ENCODE measurements at regions not wholly inside any gene's neighbourhood (a gene's known extent, or its start where the extent isn't known, plus 50 kb on each side); places are given as distances from the start of the nearest gene placed in this dataset.

DNA sequence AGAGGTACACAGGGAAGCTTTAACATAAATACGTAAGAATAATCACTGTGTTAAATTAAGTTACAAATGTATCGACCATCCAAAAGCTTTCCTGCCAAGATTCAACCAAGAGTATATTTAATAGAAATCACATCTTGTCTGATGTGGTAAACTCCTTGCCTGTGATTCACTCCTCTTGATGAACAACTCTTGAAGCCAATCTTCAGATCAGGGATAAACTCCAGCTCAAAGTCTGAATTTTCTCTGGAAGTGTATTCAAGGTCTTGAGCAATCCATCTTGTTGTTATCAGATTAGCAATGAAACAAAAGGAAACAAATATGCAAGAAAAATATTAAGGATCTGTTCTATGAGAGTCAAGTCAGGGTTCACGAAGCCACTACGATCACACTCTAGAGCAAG lies 170.0 kb upstream of the ADAMTS16 start:
- Histone ChIP-seq H3K4me1 (ENCODE audit: insufficient read depth, low read length) (no peaks in the 10 kb centered on the region), H3K27me3 (ENCODE audit: insufficient read depth, low read length) (no peaks in the 10 kb centered on the region), H3K9me3 (ENCODE audit: insufficient read depth, low read depth, low read length) (no peaks in the 10 kb centered on the region), H4K20me1 (ENCODE audit: insufficient read depth, low read length) (no peaks in the 10 kb centered on the region), H3K4me2 (ENCODE audit: low read length) (no peak overlapping the region), H3K36me3 (ENCODE audit: insufficient read depth, low read length) (no peaks in the 10 kb centered on the region), H3K27ac (ENCODE audit: low read depth, low read length) (no peak overlapping the region), H3K79me2 (ENCODE audit: insufficient read depth, low read length) (no peaks in the 10 kb centered on the region), H2AFZ (ENCODE audit: low read depth, low read length) (no peak overlapping the region), H3K4me3 (ENCODE audit: insufficient read depth, low read depth, low read length) (no peak overlapping the region), H3K9ac (ENCODE audit: low read length) (no peak overlapping the region)
- peak; percentile 73 for DNase-seq (ENCODE audit: low read depth)
- H3K4me3 Mint-ChIP-seq (ENCODE audit: unreplicated experiment) = no peak overlapping the region
- TF ChIP-seq CTCF (IDR thresholded peaks at IDR 0.05; ENCODE audit: insufficient read depth, low read depth, low read length) (no peak), EZH2 (IDR thresholded peaks at IDR 0.05; ENCODE audit: insufficient read depth, low read length) (no peak)
- H3K4me1 Mint-ChIP-seq (ENCODE audit: low read depth, unreplicated experiment) = no peaks in the 10 kb centered on the region
- H3K27me3 Mint-ChIP-seq (ENCODE audit: low read depth, unreplicated experiment) = no peaks in the 10 kb centered on the region
- FAIRE-seq = no peak
- H3K36me3 Mint-ChIP-seq (ENCODE audit: low read depth, unreplicated experiment) = no peaks in the 10 kb centered on the region
- H3K27ac Mint-ChIP-seq (ENCODE audit: unreplicated experiment) = no peak overlapping the region
- no peaks in the 10 kb centered on the region for H3K9me3 Mint-ChIP-seq (ENCODE audit: unreplicated experiment)

DNA sequence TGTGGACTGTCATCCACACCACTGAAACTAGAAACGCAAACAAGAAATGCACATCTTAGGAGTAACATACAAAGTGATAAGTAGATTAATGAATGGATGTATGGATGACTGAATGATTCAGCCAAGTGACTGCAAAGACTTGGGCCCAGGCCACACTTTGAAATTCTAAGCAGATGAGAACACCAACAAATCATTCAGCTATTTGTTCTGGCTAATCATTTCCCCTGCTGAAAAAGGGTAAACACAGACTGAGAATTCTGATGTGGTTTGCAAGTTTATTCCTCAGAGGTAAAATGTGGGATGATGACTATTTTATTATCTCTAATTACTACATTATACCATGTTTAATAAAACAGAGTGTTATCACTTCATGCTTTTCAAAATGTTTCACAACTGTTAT lies 163.2 kb upstream of the ADAMTS16 start:
- H3K36me3 Mint-ChIP-seq (ENCODE audit: low read depth, unreplicated experiment) = no peaks in the 10 kb centered on the region
- peaks cover 2% of the 10 kb centered on the region for H3K9me3 Mint-ChIP-seq (ENCODE audit: unreplicated experiment)
- Histone ChIP-seq H3K4me1 (ENCODE audit: insufficient read depth, low read length) (peaks cover 13% of the 10 kb centered on the region), H3K27me3 (ENCODE audit: insufficient read depth, low read length) (peaks cover 2% of the 10 kb centered on the region), H4K20me1 (ENCODE audit: insufficient read depth, low read length) (no peaks in the 10 kb centered on the region), H3K36me3 (ENCODE audit: insufficient read depth, low read length) (no peaks in the 10 kb centered on the region), H2AFZ (ENCODE audit: low read depth, low read length) (no peak overlapping the region), H3K4me3 (ENCODE audit: insufficient read depth, low read depth, low read length) (no peak overlapping the region), H3K27ac (ENCODE audit: low read depth, low read length) (peak overlapping the region; percentile 47), H3K79me2 (ENCODE audit: insufficient read depth, low read length) (no peaks in the 10 kb centered on the region), H3K4me2 (ENCODE audit: low read length) (peak overlapping the region; percentile 6), H3K9me3 (ENCODE audit: insufficient read depth, low read depth, low read length) (no peaks in the 10 kb centered on the region), H3K9ac (ENCODE audit: low read length) (no peak overlapping the region)
- peaks cover 14% of the 10 kb centered on the region for H3K4me1 Mint-ChIP-seq (ENCODE audit: low read depth, unreplicated experiment)
- no peak overlapping the region for H3K27ac Mint-ChIP-seq (ENCODE audit: unreplicated experiment)
- no peak for TF ChIP-seq CTCF (IDR thresholded peaks at IDR 0.05; ENCODE audit: insufficient read depth, low read depth, low read length)
- no peak for TF ChIP-seq EZH2 (IDR thresholded peaks at IDR 0.05; ENCODE audit: insufficient read depth, low read length)
- H3K4me3 Mint-ChIP-seq (ENCODE audit: unreplicated experiment) = no peak overlapping the region
- FAIRE-seq = no peak
- no peaks in the 10 kb centered on the region for H3K27me3 Mint-ChIP-seq (ENCODE audit: low read depth, unreplicated experiment)
- DNase-seq (ENCODE audit: low read depth) = peak; percentile 91

DNA sequence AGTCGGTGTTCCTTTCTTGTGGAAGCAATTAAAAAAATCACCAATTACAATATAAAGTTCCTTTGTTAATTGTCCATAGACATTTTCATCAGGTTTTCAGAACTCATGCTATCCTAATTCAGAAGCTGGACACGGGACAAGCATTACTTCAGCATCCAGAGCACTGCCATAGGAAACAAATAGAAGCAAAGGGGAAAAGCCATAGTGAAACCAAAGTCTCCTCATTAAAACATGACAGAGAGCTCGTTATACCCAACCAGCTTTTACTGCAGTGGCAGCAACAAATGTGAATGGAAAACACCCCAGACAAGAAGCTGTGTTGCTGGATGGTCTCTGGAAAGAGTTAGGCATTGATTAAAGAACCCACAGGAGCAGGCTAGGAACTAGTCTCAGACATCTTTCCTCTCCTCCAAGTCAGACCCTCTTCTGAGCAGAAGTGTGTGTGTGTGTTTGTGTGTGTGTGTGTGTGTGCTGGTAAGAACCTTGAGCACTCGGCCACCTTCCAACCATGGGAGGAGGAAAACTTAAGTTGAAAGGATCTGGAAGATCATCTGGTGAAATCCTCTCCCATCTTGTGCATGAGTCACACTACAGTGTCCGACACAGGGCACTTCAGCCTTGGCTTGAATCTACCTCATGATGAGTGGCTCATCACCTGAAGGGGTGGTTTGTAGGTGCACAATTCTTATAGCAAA lies 162.6 kb upstream of the ADAMTS16 start:
- Histone ChIP-seq H3K79me2 (ENCODE audit: insufficient read depth, low read length) (no peaks in the 10 kb centered on the region), H3K4me3 (ENCODE audit: insufficient read depth, low read depth, low read length) (no peak overlapping the region), H4K20me1 (ENCODE audit: insufficient read depth, low read length) (no peaks in the 10 kb centered on the region), H2AFZ (ENCODE audit: low read depth, low read length) (no peak overlapping the region), H3K9ac (ENCODE audit: low read length) (no peak overlapping the region), H3K9me3 (ENCODE audit: insufficient read depth, low read depth, low read length) (no peaks in the 10 kb centered on the region), H3K4me1 (ENCODE audit: insufficient read depth, low read length) (peaks cover 13% of the 10 kb centered on the region), H3K27ac (ENCODE audit: low read depth, low read length) (peak overlapping the region; percentile 47), H3K36me3 (ENCODE audit: insufficient read depth, low read length) (no peaks in the 10 kb centered on the region), H3K4me2 (ENCODE audit: low read length) (peak overlapping the region; percentile 63), H3K27me3 (ENCODE audit: insufficient read depth, low read length) (peaks cover 2% of the 10 kb centered on the region)
- FAIRE-seq (no peak), DNase-seq (ENCODE audit: low read depth) (peak; percentile 65)
- Mint-ChIP-seq H3K9me3 (ENCODE audit: unreplicated experiment) (peaks cover 2% of the 10 kb centered on the region), H3K4me1 (ENCODE audit: low read depth, unreplicated experiment) (peaks cover 14% of the 10 kb centered on the region), H3K4me3 (ENCODE audit: unreplicated experiment) (no peak overlapping the region), H3K27me3 (ENCODE audit: low read depth, unreplicated experiment) (no peaks in the 10 kb centered on the region), H3K27ac (ENCODE audit: unreplicated experiment) (no peak overlapping the region), H3K36me3 (ENCODE audit: low read depth, unreplicated experiment) (no peaks in the 10 kb centered on the region)
- TF ChIP-seq CTCF (IDR thresholded peaks at IDR 0.05; ENCODE audit: insufficient read depth, low read depth, low read length) (no peak), EZH2 (IDR thresholded peaks at IDR 0.05; ENCODE audit: insufficient read depth, low read length) (no peak)
